Activated gamma-delta T cell treated with anti-CD3 and anti-CD28 coated beads, Interleukin-2, amount 50 U/mL, for 16 hours (primary cell): ENCODE measurements at regions not wholly inside any gene's neighbourhood (a gene's known extent, or its start where the extent isn't known, plus 50 kb on each side); places are given as distances from the start of the nearest gene placed in this dataset.
"Not testable (repeated sequence)": the region's sequence is repeated elsewhere in the genome, so short reads cannot be mapped to it uniquely, and the experiment has no call there.

ENCODE experiments used
- DNase-seq: peaks from one replicate; pipeline ENCODE4 v3.0.0-alpha.2; 2020; ENCODE audit warnings: low read depth

GRCh38 chr2:195535911-195536522 is 121.0 kb upstream of the SLC39A10 start:
- DNase-seq: peak; percentile 56

GRCh38 chr2:195534971-195535370 is 122.1 kb upstream of the SLC39A10 start:
- DNase-seq: no peak

GRCh38 chr2:195533771-195534642 is 123.0 kb upstream of the SLC39A10 start:
- DNase-seq: peak; percentile 50

- no peak for DNase-seq
These were observed 124.3 kb upstream of the SLC39A10 start for GRCh38 chr2:195532628-195533271.

DNA sequence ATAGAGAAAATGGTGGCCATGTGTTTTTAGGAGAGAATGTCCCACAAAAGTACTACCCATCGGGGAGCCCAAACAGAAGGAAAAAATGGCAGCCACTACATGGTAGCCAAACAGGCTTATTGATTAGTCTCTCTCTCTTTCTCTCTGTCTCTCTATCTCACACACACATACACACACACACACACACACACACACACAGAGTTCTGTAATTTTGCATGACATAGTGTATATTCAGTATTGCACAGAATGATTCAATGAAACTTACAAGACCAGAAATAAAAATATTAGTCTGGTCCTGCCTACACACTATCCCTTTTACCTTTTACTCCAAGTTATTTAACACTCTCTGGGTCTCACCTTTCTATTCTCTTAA is 124.8 kb upstream of the SLC39A10 start:
- DNase-seq: no peak

DNA sequence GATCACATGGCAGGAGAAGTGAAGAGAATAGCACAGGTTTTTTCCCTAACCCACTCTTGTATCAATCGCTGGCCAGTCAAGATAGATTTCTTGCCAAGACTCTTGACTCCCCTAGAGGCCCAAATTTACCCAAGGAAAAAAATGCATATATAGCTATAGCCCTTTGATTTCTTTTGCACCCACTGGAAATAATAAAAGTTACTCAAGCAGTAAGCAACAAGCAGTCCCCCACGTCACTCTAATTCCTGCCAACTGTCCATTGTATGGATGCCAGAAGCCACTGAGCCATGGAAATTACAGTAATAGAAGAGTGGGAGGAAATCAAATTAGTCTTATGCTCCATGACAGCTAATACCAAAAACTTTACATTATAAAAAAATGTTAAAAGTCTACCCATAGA is 125.3 kb upstream of the SLC39A10 start:
- DNase-seq: no peak

DNA sequence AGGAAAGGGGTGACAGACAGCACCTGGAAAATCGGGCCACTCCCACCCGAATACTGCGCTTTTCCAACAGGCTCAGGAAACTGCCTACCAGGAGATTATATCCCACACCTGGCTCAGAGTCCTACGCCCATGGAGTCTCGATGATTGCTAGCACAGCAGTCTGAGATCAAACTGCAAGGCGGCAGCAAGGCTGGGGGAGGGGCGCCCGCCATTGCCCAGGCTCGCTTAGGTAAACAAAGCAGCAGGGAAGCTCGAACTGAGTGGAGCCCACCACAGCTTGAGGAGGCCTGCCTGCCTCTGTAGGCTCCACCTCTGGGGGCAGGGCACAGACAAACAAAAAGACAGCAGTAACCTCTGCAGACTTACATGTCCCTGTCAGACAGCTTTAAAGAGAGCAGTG is 133.8 kb upstream of the SLC39A10 start:
- DNase-seq: not testable (repeated sequence)

GRCh38 chr2:195521589-195521988 is 135.4 kb upstream of the SLC39A10 start:
- DNase-seq: no peak

DNA sequence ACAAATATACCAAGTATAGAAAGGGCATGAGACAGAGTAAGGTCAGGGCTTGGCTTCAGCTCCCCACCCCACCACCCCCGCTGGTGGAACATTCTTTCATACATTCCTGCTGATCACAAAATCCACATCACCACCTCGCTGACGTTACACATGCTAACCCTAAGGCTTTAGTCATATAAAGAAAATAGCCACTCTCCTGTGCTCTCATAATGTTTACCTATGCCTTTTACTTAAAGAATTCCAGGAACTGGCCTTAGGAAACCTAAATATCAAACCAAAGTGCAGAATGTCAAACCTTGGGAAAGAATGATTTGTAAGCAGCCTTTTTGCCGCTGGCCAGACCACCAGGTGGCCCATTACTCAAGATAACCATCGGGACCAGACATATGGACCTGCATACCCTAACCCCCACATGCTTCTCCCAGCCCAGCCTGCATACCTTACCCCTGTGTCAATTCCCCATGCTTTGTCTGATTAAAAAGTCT is 136.3 kb upstream of the SLC39A10 start:
- DNase-seq: no peak

- DNase-seq: no peak
These were observed 141.5 kb upstream of the SLC39A10 start for GRCh38 chr2:195515551-195515950.

DNA sequence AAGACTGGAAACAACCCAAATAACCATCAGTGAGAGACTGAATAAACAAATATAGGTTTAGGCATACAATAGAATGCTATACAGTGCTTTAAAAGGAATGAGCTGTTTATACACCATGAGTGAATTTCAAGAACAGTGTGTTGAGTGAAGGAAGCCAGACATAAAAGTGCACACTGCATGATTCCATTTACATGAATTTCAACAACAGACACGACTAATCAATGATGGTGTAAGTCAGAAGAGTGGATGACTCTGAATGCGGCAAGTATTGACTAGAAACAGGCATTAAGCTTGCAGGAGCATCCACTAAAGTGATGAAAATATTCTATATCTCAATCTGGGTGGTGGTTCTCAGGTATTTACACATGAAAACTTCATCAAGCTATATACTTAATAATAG is 142.7 kb upstream of the SLC39A10 start:
- DNase-seq: no peak

- DNase-seq: no peak
These were observed 143.9 kb upstream of the SLC39A10 start for GRCh38 chr2:195513119-195513518.

DNA sequence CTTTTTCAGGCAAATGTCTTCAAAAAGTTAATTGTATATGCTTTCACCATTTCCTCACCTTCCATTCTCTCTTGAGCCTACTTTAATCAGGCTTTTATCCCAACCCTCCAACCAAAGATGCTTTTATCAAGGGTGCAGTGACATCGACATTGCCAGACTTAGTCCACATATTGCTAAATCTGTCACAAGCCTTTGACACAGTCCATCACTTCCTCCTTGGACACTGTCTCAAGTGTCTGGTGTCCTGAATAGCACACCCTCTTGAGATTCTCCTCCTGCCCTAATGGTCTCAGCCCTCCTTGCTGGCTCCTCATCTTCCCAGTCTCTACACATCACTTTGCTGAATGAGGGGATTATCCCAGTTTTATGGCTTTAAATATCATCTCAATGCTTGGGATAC is 147.5 kb upstream of the SLC39A10 start:
- DNase-seq: no peak

GRCh38 chr2:195508139-195508455 is 148.9 kb upstream of the SLC39A10 start:
- no peak for DNase-seq

DNA sequence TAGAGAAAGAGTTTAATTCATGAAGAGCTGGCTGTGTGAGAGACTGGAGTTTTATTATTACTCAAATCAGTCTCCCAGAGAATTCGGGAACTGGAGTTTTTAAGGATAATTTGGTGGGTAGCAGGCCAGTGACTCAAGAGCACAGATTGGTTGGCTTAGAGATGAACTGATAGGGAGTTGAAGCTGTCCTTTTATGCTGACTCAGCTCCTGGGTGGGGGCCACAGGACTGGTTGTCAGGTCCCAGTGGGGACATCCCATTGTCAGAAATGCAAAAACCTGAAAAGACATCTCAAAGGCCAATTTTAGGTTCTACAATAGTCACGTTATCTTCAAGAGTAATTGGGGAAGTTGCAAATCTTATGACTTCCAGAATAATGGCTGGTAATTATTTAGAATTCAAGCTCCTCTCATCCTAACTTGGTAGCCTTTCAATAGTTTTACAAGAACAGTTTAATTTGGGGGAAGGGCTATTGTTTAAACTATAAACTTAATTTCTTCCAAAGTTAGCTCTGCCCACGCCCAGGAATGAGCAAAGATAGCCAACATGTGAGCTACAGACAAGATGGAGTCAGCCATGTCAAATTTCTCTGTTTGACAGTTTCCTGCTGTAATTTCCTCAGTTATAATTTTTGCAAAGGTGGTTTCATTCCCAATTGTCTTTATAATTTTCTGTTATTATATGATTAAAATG is 149.4 kb upstream of the SLC39A10 start:
- no peak for DNase-seq

- DNase-seq: no peak
These were observed 151.3 kb upstream of the SLC39A10 start for GRCh38 chr2:195505701-195506100.

GRCh38 chr2:195503208-195503607 is 153.8 kb upstream of the SLC39A10 start:
- DNase-seq: no peak

DNA sequence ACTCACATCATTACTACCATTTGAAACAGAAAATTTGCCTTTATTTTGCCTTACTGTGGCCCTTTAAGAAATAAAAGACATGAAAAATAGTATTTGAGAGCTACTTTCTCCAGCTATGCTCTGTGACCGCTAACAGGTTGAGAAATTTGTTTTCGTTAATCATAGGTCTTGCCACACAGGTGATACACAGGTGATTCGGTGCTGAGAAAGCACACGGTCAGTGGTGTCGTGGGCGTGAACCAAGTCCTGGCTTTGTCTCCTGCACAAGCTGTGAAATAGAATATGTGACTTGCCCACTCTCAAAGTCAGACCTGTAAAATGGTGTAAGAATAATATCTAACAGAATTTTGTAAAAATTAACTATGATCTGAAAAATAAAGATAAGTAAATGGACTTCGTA is 155.3 kb upstream of the SLC39A10 start:
- DNase-seq: no peak

DNA sequence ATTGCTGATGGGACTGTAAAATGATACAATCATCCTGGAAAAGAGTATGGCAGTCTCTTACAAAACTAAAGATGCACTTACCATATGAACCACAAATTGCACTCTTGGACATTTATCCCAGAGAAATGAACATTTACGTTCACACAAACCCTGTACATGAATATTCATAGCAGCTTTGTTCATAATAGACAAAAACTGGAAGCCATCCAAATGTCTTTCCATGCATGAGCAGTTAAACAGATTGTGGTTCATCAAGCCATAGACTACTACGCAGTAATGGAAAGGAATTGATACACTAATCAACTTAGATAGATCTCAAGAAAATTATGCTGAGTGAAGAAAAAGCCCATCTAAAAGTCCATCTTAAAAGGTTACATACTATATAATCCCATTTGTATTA is 156.1 kb upstream of the SLC39A10 start:
- no peak for DNase-seq

DNA sequence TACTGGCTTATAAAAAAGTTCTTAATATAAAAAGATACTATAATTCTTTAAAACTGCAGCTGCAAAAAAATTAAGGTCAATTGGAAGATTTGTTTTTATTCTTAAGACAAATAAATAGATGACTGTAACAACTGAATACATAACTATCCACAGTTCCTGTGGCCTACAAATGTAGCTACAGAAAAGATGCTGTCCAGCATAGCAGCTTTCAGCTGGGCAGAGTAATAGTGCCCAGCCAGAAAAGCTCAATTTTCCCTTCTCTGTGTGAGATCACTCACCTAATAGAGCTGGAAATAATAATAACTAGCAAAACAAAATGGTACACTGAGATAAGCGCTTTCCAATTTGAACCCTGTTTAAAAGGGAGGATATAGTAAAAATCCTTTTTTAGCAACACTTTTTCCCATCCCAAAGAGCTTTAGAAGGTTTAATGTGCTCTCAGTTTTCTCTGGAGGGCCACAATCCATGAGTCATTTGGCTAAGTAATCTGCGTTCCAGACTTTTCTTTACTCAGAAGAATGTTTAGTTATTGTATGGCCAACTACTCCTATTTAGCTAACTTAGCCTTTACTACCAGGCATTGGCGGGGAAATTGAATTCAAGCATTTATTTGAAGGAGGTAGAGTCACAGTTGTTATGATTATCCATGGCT is 158.1 kb upstream of the SLC39A10 start:
- no peak for DNase-seq

GRCh38 chr2:195498176-195498575 is 158.8 kb upstream of the SLC39A10 start:
- DNase-seq: peak; percentile 38

GRCh38 chr2:195496991-195497390 is 160.0 kb upstream of the SLC39A10 start:
- DNase-seq: no peak
